Kidney (tissue), 13 donors: ENCODE measurements at regions not wholly inside any gene's neighbourhood (a gene's known extent, or its start where the extent isn't known, plus 50 kb on each side); places are given as distances from the start of the nearest gene placed in this dataset.
"Not testable (repeated sequence)": the region's sequence is repeated elsewhere in the genome, so short reads cannot be mapped to it uniquely, and the experiment has no call there.

Source experiments
- DNase-seq, 5 donors: peaks; one replicate each; pipeline ENCODE4 v3.0.0-alpha.2; 2013 to 2020
- FAIRE-seq: peaks from 2 replicates; lab custom pipeline; 2012; peaks lifted over from hg19 to GRCh38; lab: Jason Lieb, UNC
- H3K27ac ChIP-seq, 2 donors: one replicate each; pipeline ENCODE4 v1.7.0; 2013; ENCODE audit warnings: low read depth in 2 of 2, low read length in 2 of 2, inconsistent platforms in 1 of 2
- H3K27me3 ChIP-seq: one replicate; pipeline ENCODE4 v1.7.1; 2013; ENCODE audit warnings: low read length, inconsistent platforms; ENCODE audit not compliant: control insufficient read depth, insufficient read depth
- H3K36me3 ChIP-seq, 3 donors: one replicate each; pipeline versions ENCODE4 v1.7.0 to v1.7.1; 2013; ENCODE audit warnings: low read length in 3 of 3, control low read depth in 1 of 3, inconsistent platforms in 1 of 3; ENCODE audit not compliant: insufficient read depth in 3 of 3, control insufficient read depth in 2 of 3
- H3K4me1 ChIP-seq, 3 donors: one replicate each; pipeline versions ENCODE4 v1.7.0 to v1.7.1; 2013; ENCODE audit warnings: low read length in 3 of 3, inconsistent platforms in 1 of 3, low read depth in 1 of 3; ENCODE audit not compliant: control insufficient read depth in 2 of 3, insufficient read depth in 2 of 3
- H3K4me3 ChIP-seq, 3 donors: one replicate each; pipeline versions ENCODE4 v1.7.0 to v1.8.1; 2013; ENCODE audit warnings: low read length in 3 of 3, control low read depth in 1 of 3, inconsistent platforms in 1 of 3
- H3K9ac ChIP-seq, 3 donors: one replicate each; pipeline versions ENCODE4 v1.7.0 to v1.7.1; 2013; ENCODE audit warnings: low read length in 3 of 3, control low read depth in 1 of 3, inconsistent platforms in 1 of 3
- H3K9me3 ChIP-seq, 3 donors: one replicate each; pipeline versions ENCODE4 v1.7.0 to v1.7.1; 2013; ENCODE audit warnings: low read length in 3 of 3, control low read depth in 1 of 3, inconsistent platforms in 1 of 3; ENCODE audit not compliant: control insufficient read depth in 2 of 3, insufficient read depth in 1 of 3
- CTCF ChIP-seq: IDR thresholded peaks from 3 replicates; pipeline ENCODE4 v1.5.1; 2012; ENCODE audit warnings: mild to moderate bottlenecking, moderate library complexity, borderline replicate concordance; ENCODE audit not compliant: insufficient read depth; ENCODE audit errors: extremely low read depth
- intact Hi-C: fragments of 100-400 bp; cut with DNase I; formaldehyde crosslinking; loops from one replicate; pipeline ENCODE4 v1.11.1; 2022
- donor health status: control.
- donor health status: control.
- donor health status: control.
- donor health status: control.
- donor health status: control.
- donor health status: DM: yes; HTN: yes; CAD: no.
- donor health status: Normal renal cell carcinoma (clear cell type).

- Histone ChIP-seq H3K27me3 (no peaks in the 10 kb centered on the region), H3K4me1 (no peaks in the 10 kb centered on the region), H3K36me3 (no peaks in the 10 kb centered on the region), H3K27ac (no peak overlapping the region), H3K9ac (no peak overlapping the region), H3K9me3 (no peaks in the 10 kb centered on the region), H3K4me3 (no peak overlapping the region)
- FAIRE-seq (no peak), DNase-seq (no peak)
- intact Hi-C loops, result no loop called here
- TF ChIP-seq CTCF, result no peak
Observed at GRCh38 chr3:101913168-101913567, 63.9 kb downstream of the NFKBIZ start.

GRCh38 chr3:101917761-101918160, 68.4 kb downstream of the NFKBIZ start:
- H3K27me3 ChIP-seq, H3K27ac ChIP-seq, H3K4me3 ChIP-seq, H3K9me3 ChIP-seq, FAIRE-seq, H3K9ac ChIP-seq, H3K36me3 ChIP-seq, DNase-seq, intact Hi-C loops, H3K4me1 ChIP-seq: not testable (repeated sequence)

DNA sequence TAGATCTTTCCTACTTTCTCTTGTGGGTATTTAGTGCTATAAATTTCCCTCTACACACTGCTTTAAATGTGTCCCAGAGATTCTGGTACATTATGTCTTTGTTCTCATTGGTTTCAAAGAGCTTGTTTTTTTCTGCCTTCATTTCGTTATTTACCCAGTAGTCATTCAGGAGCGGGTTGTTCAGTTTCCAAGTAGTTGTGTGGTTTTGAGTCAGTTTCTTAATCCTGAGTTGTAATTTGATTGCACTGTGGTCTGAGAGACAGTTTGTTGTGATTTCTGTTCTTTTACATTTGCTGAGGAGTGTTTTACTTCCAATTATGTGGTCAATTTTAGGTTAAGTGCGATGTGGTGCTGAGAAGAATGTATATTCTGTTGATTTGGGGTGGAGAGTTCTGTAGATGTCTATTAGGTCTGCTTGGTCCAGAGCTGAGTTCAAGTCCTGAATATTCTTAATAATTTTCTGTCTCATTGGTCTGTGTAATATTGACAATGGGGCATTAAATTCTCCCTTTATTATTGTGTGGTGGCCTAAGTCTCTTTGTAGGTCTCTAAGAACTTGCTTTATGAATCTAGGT, 72.9 kb downstream of the NFKBIZ start:
- H3K4me3 ChIP-seq, DNase-seq, H3K27me3 ChIP-seq, FAIRE-seq, H3K9me3 ChIP-seq, H3K9ac ChIP-seq, intact Hi-C loops, H3K4me1 ChIP-seq, H3K36me3 ChIP-seq, H3K27ac ChIP-seq: not testable (repeated sequence)

DNA sequence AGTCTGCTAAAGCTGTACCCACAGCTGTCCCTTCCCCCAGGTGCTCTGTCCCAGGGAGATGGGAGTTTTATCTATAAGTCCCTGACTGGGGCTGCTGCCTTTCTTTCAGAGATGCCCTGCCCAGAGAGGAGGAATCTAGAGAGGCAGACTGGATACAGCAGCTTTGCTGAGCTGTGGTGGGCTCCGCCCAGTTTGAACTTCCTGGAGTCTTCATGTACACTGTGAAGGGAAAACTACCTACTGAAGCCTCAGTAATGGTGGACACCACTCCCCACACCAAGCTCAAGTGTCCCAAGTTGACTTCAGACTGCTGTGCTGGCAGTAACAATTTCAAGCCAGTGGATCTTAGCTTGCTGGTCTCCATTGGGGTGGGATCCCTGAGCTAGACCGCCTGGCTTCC, 75.3 kb downstream of the NFKBIZ start:
- H3K9ac ChIP-seq, intact Hi-C loops, H3K9me3 ChIP-seq, H3K27me3 ChIP-seq, H3K27ac ChIP-seq, DNase-seq, H3K36me3 ChIP-seq, H3K4me3 ChIP-seq, FAIRE-seq, H3K4me1 ChIP-seq: not testable (repeated sequence)

GRCh38 chr3:101925124-101925523, 75.8 kb downstream of the NFKBIZ start:
- intact Hi-C loops, H3K36me3 ChIP-seq, H3K4me1 ChIP-seq, FAIRE-seq, H3K4me3 ChIP-seq, H3K27me3 ChIP-seq, DNase-seq, H3K27ac ChIP-seq, H3K9me3 ChIP-seq, H3K9ac ChIP-seq: not testable (repeated sequence)
